Right kidney (tissue), 1 donor: ENCODE measurements at regions not wholly inside any gene's neighbourhood (a gene's known extent, or its start where the extent isn't known, plus 50 kb on each side); places are given as distances from the start of the nearest gene placed in this dataset.
"Not testable (repeated sequence)": the region's sequence is repeated elsewhere in the genome, so short reads cannot be mapped to it uniquely, and the experiment has no call there.

ENCODE experiments used
- DNase-seq: peaks from one replicate; pipeline ENCODE4 v3.0.0-alpha.2; 2016

DNA sequence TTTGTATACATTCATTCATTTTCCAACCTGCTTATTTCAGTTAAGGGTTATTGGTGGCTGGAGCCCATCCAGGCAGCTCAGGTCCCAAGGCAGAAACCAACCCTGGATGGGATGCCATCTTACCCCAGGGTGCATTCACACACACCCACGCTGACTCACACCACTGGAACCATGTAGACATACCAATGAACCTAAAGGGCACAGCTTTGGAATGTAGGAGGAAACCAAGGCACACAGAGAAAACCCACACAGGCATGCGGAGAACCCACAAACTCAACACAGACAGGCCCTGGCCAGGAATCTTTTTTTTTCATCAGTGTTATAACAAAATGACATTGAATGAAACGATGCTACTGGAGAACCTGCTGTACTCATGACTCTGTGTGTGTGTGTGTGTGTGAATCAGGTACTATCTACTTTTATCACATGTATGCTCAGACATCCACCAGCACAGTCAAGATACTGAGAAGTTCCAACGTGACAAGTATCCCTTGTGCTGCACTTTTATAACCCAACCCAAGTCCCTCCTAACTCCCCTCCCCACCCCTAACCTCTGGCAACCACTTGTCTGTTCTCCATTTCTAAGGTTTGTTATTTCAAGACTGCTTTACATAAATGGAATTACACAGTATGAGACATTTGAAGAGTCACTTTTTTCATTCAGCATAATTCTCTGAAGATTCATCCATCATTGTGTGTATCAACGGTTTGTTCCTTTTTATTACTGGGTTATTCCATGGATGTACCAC is 286.8 kb upstream of the PLD5 start:
- DNase-seq = no peak

DNA sequence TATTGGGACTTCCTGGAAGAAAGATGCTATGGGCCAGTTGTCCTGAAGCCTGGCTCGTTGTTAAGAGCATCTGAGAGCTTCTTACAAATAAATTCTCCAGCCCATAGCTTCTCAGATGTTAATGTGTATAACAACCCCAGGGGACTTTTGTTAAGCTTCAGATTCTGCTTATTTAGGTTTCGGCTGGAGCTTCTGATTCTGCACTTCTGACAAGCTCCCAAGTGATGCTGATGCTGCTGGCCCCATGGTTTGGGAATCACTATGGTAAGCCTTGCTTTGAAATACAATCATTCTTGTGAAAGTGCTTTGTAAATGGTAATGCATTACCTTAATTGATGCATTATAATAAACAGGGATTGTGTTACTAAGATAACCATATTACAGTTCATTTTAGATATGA is 281.8 kb upstream of the PLD5 start:
- no peak for DNase-seq

DNA sequence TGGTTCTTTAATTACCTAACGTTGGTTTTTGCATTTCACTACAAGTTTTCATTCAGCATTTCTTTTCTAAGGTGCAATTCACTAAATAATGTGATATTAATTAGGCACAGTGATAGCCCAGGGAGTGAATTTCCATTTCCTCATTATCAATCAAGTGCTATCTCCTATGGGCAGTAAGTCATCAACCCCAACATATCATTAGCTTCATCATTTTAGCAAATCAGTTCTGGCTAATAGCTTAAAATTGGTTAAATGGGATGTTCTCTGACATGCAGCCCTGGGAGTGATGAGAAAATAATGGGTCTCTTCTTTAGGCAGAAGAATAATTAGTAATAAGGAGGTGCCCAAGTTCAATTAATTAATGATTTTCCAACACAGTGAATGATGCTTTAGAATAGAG is 280.9 kb upstream of the PLD5 start:
- DNase-seq = not testable (repeated sequence)

DNA sequence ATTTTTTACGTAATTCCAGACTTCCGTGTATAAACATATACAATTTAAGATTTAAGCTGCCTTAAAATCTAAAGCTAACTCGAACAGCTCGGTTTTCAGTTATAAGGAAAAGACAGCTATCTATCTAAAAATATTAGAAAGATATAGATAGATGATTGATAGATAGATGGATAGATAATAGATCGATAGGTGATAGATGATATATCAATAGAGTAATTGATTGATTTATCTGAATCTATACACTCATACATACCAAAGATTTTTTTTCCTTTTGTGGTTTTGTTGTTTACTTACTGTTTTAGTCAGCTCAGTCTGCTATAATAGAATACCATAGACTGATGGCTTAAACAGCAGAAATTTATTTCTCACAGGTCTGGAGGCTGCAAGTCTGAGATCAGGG is 278.5 kb upstream of the PLD5 start:
- no peak for DNase-seq

DNA sequence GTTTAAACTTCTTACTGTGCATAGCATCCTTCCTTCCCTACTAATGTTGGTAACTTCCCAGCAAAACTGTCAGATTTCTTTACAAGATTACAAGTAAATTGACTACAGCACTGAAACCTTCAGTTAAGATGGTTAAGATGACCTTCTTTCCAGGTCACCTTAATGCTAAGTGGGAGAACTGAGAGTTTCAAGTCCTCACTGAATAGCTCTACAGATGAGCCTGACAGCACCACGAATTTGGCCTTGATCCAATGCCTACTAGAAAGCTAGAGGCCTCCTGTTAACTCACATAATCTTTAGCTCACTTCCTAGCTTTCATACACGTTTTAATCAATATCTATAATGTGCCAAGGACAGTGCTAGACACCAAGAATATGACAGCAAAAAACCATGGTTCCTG is 276.0 kb upstream of the PLD5 start:
- DNase-seq = no peak

DNA sequence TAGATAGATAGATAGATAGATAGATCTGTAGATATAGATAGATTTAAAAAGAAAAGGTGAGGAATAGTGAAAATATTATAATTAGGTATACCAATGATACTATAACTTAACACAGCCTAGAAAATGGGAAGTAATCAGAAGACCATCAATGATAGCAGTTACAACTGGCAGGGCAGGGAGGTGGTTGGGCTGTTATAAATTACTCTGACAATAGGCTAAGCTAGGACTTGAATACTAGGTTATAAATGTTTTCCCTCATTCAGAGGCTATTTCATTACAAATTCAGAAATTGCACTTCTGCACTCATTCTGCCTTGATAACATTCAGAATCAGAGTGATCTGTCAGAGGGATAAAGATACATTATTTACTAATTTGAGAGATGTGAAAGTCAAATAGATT is 273.4 kb upstream of the PLD5 start:
- no peak for DNase-seq

DNA sequence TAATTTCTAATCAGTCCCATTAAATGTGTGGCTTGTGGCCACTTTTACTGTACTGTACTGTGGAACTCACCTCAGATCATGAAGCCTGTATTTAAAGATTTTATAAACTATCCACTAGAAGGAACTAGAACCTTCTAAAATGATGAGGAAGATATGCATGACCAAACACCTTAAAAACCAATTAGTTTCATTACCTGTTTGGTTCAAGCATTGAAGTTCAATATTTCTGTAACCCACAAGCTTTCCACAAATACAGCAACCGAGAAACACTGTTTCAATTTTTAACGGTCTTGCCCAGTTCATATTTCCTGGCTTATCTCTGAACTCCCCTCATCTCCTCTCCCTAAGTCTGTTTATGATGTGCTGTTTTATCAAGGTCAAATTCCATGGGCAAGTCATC is 264.3 kb upstream of the PLD5 start:
- no peak for DNase-seq

DNA sequence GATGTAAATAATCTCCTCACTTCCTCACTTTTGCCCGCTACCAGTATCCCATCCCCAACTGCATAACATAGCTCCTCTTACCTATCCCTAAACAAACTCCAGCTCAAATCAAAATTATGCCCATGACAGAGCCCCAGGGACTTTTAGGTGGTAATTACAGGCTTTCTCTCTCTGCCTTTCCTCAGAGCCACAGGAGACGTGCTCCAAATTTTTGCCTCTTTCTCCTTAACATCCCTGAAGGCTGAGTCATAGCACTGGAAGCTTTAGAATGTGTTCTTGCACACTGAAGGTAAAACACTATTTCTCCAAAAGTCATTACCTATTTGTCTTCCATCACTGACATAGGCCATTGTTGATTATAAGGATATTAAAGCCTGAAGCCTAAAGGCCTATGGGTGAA is 263.5 kb upstream of the PLD5 start:
- DNase-seq = no peak

DNA sequence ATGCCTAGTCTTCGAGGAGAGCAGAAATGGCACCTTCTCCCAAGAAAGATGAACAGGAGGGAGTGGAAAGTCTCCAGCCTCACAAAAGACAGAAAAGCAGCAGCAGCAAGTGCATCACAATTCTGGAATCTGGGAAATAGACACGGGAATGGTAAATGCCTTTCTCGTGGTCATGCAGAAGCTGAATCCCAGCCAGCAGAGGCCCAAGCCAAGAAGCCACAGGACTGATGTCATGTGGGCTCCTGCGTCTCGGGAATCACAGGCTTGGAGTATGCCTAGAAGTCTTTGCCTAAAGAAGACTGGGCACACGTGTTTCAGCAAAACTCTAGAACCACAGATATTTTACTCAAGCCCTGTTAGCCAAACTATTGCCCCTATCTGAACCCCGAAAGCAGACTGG is 260.3 kb upstream of the PLD5 start:
- DNase-seq = no peak

DNA sequence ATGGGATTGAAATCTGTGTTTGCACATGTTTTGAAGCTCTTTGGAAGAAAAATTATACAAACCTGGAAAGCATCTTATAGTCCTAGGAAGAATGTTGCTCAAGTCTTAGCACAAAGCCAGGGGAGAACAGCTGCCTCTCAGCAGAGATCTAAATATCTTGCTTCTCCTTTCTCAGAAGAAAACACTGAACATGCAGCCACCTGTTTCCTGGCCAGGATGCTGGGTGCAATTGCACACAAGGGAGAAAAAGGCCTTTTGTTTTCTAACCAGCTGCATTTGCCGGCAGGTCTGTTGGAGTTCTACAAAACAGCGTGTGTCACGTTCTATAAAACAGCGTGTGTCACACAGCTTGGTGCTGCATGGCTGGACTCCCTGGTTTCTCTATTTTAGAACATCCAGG is 259.6 kb upstream of the PLD5 start:
- no peak for DNase-seq

DNA sequence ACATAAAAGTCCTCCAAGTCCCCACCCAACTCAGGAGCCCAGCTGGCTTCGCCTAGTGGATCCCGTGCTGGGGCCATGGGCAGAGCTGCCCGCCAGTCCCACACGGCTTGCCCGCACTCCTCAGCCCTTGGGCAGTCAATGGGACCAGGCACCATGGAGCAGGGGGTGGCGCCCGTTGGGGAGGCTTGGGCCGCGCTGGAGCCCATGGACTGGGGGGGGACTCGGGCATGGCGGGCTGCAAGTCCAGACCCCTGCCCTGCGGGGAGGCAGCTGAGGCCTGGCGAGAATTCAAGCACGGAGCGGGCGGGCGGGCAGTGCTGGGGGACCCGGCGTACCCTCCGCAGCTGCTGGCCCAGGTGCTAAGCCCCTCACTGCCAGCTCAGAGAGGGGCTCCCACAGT is 249.8 kb upstream of the PLD5 start:
- no peak for DNase-seq

DNA sequence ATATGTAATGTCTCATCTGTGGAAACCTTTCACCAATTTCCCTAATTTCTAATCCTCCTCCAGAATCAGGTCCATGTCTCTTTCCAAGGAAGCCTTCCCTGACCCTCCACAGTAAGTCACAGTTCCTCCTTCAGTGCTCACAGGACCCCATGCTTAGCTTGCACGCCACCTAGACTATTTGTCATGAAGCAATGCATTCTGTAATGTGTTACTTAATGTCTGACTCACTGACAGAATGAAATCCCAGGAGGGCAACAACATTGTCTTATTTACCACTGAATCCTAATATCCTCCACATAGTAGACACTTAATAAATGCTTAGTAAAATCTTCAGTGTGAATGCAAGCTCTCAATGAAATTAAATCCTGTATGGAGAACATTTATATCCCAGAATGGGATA is 245.9 kb upstream of the PLD5 start:
- no peak for DNase-seq

DNA sequence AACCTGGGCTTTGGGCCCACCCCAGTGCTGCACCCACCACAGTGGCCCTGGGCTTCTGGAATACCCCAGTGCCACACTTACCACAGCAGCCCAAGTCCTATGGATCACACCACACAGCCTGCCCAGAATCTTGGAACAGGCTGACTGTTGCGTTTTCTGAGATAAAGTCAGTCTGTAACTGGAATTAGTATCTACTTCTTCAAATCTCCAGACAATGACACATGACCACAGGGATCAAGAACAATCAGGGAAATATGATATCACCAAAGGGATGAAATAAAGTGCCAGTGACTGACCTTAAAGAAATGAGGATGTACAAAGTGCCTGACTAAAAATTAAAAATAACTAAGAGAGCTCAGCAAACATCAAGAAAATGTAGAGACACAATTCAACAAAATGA is 239.7 kb upstream of the PLD5 start:
- DNase-seq = no peak

DNA sequence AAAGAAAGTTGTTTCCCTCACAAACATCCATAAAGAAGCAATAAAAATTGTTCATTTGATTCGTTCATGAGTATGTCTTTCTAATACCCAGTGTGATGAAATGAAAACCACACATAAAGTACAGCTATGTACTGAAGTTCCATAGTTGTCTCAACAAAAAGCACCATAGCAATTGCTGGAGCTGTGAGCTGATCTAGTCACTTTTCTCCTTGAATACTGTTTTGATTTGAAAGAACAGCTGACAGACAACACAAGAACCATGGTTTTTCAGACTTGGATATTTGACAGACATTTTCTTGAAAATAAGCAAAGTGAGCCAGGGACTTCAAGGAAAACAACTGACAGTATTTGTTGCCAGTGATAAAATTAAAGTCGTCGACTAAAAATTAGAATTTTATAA is 237.1 kb upstream of the PLD5 start:
- no peak for DNase-seq

DNA sequence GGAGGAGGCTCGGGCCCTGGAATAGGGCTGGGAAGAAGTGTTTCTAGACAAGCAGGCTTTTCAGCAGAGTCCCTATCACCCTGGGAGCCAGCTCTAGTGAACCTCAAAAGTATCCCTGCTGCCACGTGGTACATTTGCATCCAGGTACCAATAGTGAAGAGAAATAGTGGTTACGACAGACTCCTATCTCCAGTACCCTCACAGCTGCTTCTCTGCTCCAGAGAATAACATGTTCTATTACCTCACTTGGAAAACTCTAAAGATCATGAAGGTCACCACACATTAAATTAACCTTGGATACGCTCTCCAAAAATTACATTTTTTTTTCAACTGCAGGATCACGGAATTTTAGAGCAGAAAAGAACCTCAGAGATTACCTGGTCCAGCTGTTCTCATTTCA is 230.4 kb upstream of the PLD5 start:
- DNase-seq = no peak

DNA sequence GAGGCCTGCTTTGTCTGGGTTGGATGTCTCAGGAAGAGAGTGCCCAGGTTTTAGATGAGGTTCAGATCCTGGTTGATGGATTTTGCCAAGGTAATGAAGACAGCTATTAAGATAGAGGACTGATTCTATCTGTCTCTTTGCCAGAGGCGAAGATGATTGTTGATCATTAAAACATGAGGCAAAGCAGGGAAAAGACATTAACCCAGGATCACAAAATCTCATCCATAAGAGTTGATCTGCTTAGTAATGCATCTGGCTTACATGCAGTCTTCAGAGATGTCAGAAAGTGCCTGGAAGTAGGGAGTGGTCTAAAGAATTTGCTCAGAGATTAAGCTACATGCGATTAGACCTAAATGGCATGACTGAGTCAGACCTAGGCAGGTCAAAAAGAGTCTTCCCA is 229.6 kb upstream of the PLD5 start:
- no peak for DNase-seq

DNA sequence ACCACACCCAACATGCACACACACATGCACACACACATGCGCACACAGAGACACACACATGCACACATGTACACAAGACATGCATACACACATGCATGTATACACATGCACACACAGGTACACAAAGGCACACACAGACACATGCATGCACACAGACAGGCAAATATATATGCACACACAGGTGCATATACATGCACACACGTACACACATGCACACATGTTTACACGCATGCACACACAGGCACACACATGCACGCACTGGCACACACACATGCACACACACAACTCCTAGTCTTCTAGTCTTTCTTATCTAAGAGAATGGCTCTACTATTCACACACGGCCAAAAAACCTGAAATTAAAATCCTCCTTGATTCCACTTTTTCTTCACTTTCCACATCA is 222.7 kb upstream of the PLD5 start:
- no peak for DNase-seq

DNA sequence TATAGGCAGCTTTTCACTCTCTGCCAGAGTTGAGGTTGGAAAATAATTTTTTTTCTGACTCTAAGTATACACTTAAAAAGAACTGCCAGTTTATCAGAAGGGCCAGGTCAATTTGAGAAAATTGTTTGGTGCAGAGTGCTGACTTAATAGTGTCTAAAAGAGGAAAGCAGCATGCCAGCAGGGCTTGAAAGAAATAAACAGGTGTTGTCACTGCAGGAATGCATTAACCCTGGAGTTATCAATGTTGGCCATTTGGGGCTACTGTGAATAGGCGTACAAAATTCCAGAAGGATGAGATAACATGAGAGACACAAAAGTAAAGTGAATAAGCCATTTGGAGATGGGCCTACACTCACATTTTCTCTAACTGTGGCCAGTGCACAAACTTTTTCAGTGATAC is 220.6 kb upstream of the PLD5 start:
- DNase-seq = no peak

DNA sequence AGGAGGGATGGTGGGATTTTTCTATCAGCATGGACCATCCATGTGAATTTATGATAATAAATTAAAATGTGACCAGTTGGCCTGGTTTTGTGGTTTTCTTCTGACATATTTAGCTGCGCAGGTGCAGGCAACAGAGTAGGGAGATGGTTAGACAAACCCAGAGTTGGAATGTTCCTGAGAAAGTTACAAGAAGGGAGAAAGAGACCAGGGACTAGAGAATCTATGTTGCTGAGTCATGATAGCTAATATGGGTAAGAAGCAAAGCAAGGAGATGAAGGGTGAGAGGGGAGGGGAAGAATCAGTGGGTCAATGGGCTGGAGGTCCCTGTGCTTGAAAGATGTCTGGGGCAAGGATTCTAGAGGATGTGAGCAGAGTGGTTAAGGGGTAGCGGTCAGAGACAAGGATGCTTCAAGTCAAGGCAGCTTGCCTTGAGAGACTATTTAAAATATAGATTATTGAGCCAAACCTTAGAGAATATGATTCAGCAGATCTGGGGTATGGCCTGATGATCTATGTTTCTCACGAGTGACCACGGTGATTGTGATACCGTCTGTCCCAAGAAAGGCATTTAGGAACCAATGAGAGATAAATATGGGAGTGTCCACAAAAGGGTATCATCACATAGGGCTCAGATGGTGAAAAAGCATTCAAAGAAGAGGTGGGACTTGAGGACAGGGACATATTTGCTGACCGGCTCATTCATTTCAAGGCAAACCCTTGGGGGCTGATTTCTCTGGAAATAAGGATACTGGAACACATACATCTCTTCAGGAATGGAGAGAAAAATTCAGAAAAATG is 219.7 kb upstream of the PLD5 start:
- no peak for DNase-seq

DNA sequence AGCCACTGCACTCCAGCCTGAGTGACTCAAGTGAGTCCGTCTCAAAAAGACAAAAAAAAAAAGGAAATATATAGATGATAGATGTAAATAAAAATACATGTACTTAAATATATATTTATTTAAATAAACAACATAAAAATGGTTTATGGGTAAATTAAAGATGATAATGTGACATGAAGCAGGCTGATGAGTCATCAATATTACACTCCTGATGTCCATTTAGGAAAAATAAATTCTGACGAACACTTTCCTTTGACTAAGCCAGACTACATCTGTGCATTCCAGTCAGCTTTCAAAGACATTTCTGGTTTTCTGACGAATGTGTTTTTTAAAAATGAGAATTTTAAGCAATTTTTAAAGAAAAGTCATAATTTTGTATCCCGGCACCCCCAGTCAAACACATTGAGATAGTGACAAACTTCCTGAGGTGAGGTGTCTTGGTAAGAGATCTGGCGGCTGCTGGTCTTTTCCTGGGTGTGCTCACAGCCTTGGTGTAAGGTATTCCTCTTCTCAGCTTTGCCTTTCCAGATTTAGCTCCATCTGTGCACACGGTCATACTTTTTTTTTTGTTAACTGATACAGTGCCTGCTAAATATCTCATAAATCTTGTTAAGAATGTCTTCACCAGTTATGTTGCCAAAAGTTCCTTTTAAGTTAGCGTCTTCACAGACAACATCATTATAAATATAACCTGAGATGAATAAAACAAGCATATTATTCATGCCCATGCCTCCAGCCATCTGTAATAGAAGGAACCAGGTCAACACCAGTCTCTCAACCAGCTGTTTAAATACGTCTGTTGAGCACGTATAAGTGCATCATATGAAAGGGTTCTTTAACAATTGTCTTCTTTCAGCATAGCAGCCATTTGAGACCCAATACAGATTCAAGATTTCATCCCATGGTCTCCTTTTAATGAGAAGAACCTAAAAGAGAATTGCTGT is 214.5 kb upstream of the PLD5 start:
- DNase-seq = no peak

DNA sequence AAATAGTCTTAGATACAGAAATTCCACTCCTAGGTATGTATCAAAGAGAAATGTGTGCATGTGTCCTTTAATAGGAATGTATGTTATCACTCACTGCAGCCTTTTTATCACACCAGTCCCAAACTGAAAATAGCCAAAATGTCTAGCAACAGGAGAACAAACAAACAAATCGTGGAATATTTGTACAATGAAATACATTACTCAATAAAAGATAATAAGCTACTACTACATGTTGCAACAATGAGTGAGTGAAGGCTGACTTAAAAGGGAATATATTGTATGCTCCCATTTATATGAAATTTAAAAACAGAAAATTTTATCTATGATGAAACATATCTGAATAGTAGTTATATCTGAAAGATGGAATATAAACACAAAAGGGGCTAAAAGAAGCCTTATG is 212.1 kb upstream of the PLD5 start:
- DNase-seq = no peak

DNA sequence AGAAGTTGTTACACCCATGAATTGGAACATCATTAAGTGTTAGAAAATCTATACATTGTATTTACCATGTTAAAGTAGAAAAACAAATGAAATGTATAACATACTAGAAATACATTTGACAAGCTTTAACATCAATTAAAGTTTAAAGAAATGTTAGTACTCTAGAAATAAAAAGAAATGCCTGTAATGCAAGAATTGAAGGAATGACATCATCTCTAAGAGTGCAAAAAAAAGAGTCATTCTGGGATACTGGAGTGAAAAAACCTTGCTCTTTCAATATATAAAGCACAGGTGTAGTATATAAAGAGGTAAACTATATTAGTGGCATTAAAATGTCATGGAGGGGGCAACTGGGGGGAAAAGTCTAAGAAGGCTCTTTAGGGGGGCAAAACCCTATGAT is 210.8 kb upstream of the PLD5 start:
- no peak for DNase-seq

DNA sequence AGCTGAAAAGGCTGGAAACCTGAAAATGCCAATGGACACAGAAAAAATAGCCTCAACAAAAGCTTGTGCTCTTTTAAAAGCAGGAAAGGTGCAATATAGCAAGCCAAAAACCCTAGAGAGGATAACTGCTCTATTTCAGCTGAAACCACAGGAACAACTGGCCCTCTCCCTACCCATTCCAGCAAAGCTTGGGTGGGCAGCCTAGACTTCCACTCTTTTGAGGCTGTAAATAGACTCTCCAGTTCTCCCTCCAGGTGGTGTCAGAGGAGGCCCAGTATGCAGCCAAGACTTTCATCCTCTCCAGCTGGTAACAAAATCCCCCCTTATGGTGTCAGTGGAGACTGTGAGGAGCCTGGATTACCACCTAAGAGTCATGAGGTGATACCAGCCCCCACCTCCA is 206.9 kb upstream of the PLD5 start:
- no peak for DNase-seq
